ENCODE measurements at regions not wholly inside any gene's neighbourhood (a gene's known extent, or its start where the extent isn't known, plus 50 kb on each side); places are given as distances from the start of the nearest gene placed in this dataset.
A peak's percentile ranks its signal among the peaks of the same experiment; 100 is the strongest.

GRCh38 chr4:19193274-19193981 lies 1058.3 kb upstream of the SLIT2 start:
- no CpG with 5 or more reads among the region's 9 CpGs for WGBS (ENCODE audit: extremely low coverage, insufficient read length, low lambda C conversion rate)
- no peak overlapping the region for H3K4ac ChIP-seq (ENCODE audit: low read depth, low read length)
- TF ChIP-seq, protein P1, sequence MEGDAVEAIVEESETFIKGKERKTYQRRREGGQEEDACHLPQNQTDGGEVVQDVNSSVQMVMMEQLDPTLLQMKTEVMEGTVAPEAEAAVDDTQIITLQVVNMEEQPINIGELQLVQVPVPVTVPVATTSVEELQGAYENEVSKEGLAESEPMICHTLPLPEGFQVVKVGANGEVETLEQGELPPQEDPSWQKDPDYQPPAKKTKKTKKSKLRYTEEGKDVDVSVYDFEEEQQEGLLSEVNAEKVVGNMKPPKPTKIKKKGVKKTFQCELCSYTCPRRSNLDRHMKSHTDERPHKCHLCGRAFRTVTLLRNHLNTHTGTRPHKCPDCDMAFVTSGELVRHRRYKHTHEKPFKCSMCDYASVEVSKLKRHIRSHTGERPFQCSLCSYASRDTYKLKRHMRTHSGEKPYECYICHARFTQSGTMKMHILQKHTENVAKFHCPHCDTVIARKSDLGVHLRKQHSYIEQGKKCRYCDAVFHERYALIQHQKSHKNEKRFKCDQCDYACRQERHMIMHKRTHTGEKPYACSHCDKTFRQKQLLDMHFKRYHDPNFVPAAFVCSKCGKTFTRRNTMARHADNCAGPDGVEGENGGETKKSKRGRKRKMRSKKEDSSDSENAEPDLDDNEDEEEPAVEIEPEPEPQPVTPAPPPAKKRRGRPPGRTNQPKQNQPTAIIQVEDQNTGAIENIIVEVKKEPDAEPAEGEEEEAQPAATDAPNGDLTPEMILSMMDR (conservative IDR thresholded peaks at IDR 0.05) = no peak
- no peak for DNase-seq
- H3K4me1 ChIP-seq (ENCODE audit: insufficient read depth, low read length) = peaks cover 10% of the 10 kb centered on the region; the same call in 1 of the 2 replicates
- H3K56ac ChIP-seq (ENCODE audit: insufficient read length, low read depth, low read length) = no peak overlapping the region
- no peaks in the 10 kb centered on the region for H4K20me1 ChIP-seq (ENCODE audit: control insufficient read depth, insufficient read depth, insufficient read length)
- peak overlapping the region; percentile 38 for H3K18ac ChIP-seq (ENCODE audit: insufficient read length, low read depth, low read length)
- H3K9me3 ChIP-seq (ENCODE audit: control insufficient read depth, low read depth, low read length) = no peaks in the 10 kb centered on the region
- no peak overlapping the region for H3K27ac ChIP-seq (ENCODE audit: insufficient read length, low read depth, low read length)
- peaks cover 4 to 16% (median 6%) of the 10 kb centered on the region in 3 experiments; a peak in 5 of 7 replicates for H3K36me3 Mint-ChIP-seq (ENCODE audit: insufficient read depth in 1 of 3, low read depth in 3 of 3)
- H3K79me2 ChIP-seq (ENCODE audit: insufficient read depth, low read length) = no peaks in the 10 kb centered on the region
- no peak overlapping the region for H3K23ac ChIP-seq (ENCODE audit: insufficient read length, low read depth, low read length)
- no peak overlapping the region for H4K8ac ChIP-seq (replicated peaks; ENCODE audit: insufficient read length, low read depth, low read length)
- no peak overlapping the region for H2AK5ac ChIP-seq (ENCODE audit: insufficient read length, low read length)
- no peak overlapping the region for H4K5ac ChIP-seq (ENCODE audit: insufficient read length, low read depth, low read length)
- no peak overlapping the region for H3K9ac ChIP-seq (ENCODE audit: extremely low read depth, insufficient read length, low read length)
- no peak overlapping the region for H4K91ac ChIP-seq (ENCODE audit: insufficient read length, low read depth, low read length)
- H3K27me3 ChIP-seq (ENCODE audit: insufficient read depth, low read length) = no peaks in the 10 kb centered on the region
- H2BK20ac ChIP-seq (ENCODE audit: low read depth, low read length, poor library complexity, severe bottlenecking) = no peak overlapping the region
- peak overlapping the region in 1 of 3 experiments; percentile 99; a peak in 3 of 7 replicates for H3K27ac Mint-ChIP-seq
- no peak overlapping the region for H2BK120ac ChIP-seq (ENCODE audit: low read depth, low read length, poor library complexity, severe bottlenecking)
- no peak overlapping the region for H3K4me3 Mint-ChIP-seq
- no peak overlapping the region for H3K14ac ChIP-seq (ENCODE audit: insufficient read depth, low read length)
- no peak overlapping the region for H2BK5ac ChIP-seq (ENCODE audit: insufficient read length, low read length)
- peaks cover 33 to 38% of the 10 kb centered on the region in 2 experiments for H3K4me1 Mint-ChIP-seq
- no peak overlapping the region for H3K4me2 ChIP-seq (ENCODE audit: insufficient read depth, insufficient read length, low read length)
- H3K23me2 ChIP-seq (ENCODE audit: insufficient read length, low read depth, low read length, poor library complexity, severe bottlenecking) = no peaks in the 10 kb centered on the region
- no peaks in the 10 kb centered on the region for H3K27me3 Mint-ChIP-seq (ENCODE audit: low read depth)
- H2AFZ ChIP-seq (ENCODE audit: low read length) = no peak overlapping the region
- no peak overlapping the region for H3T11ph ChIP-seq (ENCODE audit: low read length)
- no peak overlapping the region for H2BK15ac ChIP-seq (ENCODE audit: low read depth, low read length)
- H3K9me3 Mint-ChIP-seq = peaks cover 0 to 18% of the 10 kb centered on the region in 2 experiments; a peak in 3 of 5 replicates
- H3K79me1 ChIP-seq (ENCODE audit: insufficient read depth, low read depth, low read length, poor library complexity, severe bottlenecking) = no peaks in the 10 kb centered on the region
- H2BK12ac ChIP-seq (ENCODE audit: insufficient read length, low read depth, low read length) = no peak overlapping the region
